ENCODE measurements at regions not wholly inside any gene's neighbourhood (a gene's known extent, or its start where the extent isn't known, plus 50 kb on each side); places are given as distances from the start of the nearest gene placed in this dataset.

- TF ChIP-seq, protein P1, sequence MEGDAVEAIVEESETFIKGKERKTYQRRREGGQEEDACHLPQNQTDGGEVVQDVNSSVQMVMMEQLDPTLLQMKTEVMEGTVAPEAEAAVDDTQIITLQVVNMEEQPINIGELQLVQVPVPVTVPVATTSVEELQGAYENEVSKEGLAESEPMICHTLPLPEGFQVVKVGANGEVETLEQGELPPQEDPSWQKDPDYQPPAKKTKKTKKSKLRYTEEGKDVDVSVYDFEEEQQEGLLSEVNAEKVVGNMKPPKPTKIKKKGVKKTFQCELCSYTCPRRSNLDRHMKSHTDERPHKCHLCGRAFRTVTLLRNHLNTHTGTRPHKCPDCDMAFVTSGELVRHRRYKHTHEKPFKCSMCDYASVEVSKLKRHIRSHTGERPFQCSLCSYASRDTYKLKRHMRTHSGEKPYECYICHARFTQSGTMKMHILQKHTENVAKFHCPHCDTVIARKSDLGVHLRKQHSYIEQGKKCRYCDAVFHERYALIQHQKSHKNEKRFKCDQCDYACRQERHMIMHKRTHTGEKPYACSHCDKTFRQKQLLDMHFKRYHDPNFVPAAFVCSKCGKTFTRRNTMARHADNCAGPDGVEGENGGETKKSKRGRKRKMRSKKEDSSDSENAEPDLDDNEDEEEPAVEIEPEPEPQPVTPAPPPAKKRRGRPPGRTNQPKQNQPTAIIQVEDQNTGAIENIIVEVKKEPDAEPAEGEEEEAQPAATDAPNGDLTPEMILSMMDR (IDR thresholded peaks at IDR 0.05): no peak
- no peak for ATAC-seq
- H3K4me1 ChIP-seq (ENCODE audit: low read depth): no peaks in the 10 kb centered on the region
- no peak for DNase-seq
- no peak overlapping the region for H3K4me3 ChIP-seq
- H3K36me3 ChIP-seq (ENCODE audit: low read depth): no peaks in the 10 kb centered on the region
- intact Hi-C loops (cut with DNase I, micrococcal nuclease): no loop called here
- no peaks in the 10 kb centered on the region for H3K9me3 ChIP-seq
Observed at GRCh38 chr10:60615541-60615940, 162.7 kb upstream of the CDK1 start.

GRCh38 chr10:60614363-60614762 lies 163.9 kb upstream of the CDK1 start:
- H3K4me1 ChIP-seq (ENCODE audit: low read depth): no peaks in the 10 kb centered on the region
- no peaks in the 10 kb centered on the region for H3K9me3 ChIP-seq
- H3K4me3 ChIP-seq: no peak overlapping the region
- no peaks in the 10 kb centered on the region for H3K36me3 ChIP-seq (ENCODE audit: low read depth)
- intact Hi-C loops (cut with DNase I, micrococcal nuclease): no loop called here
- ATAC-seq (no peak), DNase-seq (no peak)
- TF ChIP-seq, protein P1 (IDR thresholded peaks at IDR 0.05): no peak

GRCh38 chr10:60613434-60613833 lies 164.8 kb upstream of the CDK1 start:
- no peak for ATAC-seq
- intact Hi-C loops (cut with DNase I, micrococcal nuclease): no loop called here
- TF ChIP-seq, protein P1 (IDR thresholded peaks at IDR 0.05): no peak

DNA sequence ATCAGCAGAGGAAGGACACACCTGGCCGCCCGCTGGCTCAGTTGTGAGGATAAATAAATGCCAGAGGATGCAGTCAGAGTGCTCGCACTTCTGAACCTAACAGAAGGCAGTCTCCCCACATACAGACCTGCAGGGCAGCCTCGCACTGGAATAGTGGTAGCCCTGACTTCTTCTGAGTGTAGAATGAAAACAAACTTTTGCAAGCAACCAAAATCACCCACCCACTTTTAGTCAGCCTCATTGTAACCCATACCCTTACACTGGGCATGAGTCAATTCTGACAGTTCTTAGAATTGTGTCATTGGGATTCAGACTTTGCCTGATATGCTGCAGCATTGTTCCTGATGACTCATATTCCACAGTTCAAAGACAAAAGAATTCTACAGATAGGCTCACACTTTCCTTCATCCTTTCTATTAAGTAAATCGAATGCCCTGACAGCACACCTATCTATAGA lies 167.0 kb upstream of the CDK1 start:
- H3K36me3 ChIP-seq (ENCODE audit: low read depth): no peaks in the 10 kb centered on the region
- no peaks in the 10 kb centered on the region for H3K9me3 ChIP-seq
- no peak overlapping the region for H3K4me3 ChIP-seq
- no peaks in the 10 kb centered on the region for H3K4me1 ChIP-seq (ENCODE audit: low read depth)
- ATAC-seq (peak; percentile 81), DNase-seq (no peak)
- intact Hi-C loops (cut with DNase I, micrococcal nuclease): no loop called here
- TF ChIP-seq, protein P1 (IDR thresholded peaks at IDR 0.05): no peak

More at GRCh38 chr10:60613434-60613833, 164.8 kb upstream of the CDK1 start:
- Histone ChIP-seq H3K36me3 (ENCODE audit: low read depth) (no peaks in the 10 kb centered on the region), H3K4me3 (no peak overlapping the region), H3K9me3 (no peaks in the 10 kb centered on the region), H3K4me1 (ENCODE audit: low read depth) (no peaks in the 10 kb centered on the region)
- no peak for DNase-seq

DNA sequence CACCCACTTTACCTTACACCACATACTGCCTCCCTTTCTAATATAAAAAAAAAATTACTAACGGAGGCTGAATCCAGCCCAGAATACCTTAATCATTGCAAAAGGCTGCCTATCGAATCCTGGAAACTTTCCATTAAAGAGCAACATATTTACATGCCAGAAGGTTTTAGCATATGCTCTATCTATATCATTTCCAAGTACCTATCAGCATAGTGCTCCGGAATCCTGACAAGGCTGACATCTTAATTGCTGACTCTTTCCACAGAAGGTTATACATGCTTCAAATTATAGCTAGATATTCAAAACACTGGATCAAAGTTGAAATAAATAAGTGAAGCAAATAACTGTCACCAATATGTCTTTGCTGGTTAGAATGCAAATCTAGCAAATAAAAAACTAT lies 170.9 kb upstream of the CDK1 start:
- Histone ChIP-seq H3K9me3 (no peaks in the 10 kb centered on the region), H3K36me3 (ENCODE audit: low read depth) (no peaks in the 10 kb centered on the region), H3K4me1 (ENCODE audit: low read depth) (no peaks in the 10 kb centered on the region), H3K4me3 (no peak overlapping the region)
- no peak for DNase-seq
- TF ChIP-seq, protein P1 (IDR thresholded peaks at IDR 0.05): no peak
- no peak for ATAC-seq
- intact Hi-C loops (cut with DNase I, micrococcal nuclease): no loop called here

Measured in mucosa of descending colon (tissue), 3 donors.